HG03066 (cell line): ENCODE measurements at regions not wholly inside any gene's neighbourhood (a gene's known extent, or its start where the extent isn't known, plus 50 kb on each side); places are given as distances from the start of the nearest gene placed in this dataset.

Experiments
- ATAC-seq: cut with Tn5 transposase; IDR thresholded peaks from one replicate; pipeline ENCODE4 v1.9.1; 2021; ENCODE audit warnings: low read depth; ENCODE audit not compliant: unreplicated experiment

- no peak for ATAC-seq
Observed at GRCh38 chr3:159123877-159124276, 322.0 kb downstream of the MFSD1 start.

GRCh38 chr3:159126261-159127020, 324.6 kb downstream of the MFSD1 start:
- ATAC-seq: no peak

- ATAC-seq: no peak
Observed at GRCh38 chr3:159127021-159127392, 325.2 kb downstream of the MFSD1 start.

GRCh38 chr3:159128628-159129027, 326.8 kb downstream of the MFSD1 start:
- no peak for ATAC-seq

GRCh38 chr3:159130108-159130507, 328.3 kb downstream of the MFSD1 start:
- ATAC-seq: no peak

- ATAC-seq: no peak
Observed at GRCh38 chr3:159131376-159131775, 329.5 kb downstream of the MFSD1 start.

GRCh38 chr3:159137949-159138348, 336.1 kb downstream of the MFSD1 start:
- no peak for ATAC-seq

- no peak for ATAC-seq
Observed at GRCh38 chr3:159139326-159139725, 337.5 kb downstream of the MFSD1 start.

- no peak for ATAC-seq
Observed at GRCh38 chr3:159144472-159144871, 342.6 kb downstream of the MFSD1 start.

GRCh38 chr3:159144891-159145290, 343.0 kb downstream of the MFSD1 start:
- no peak for ATAC-seq

- no peak for ATAC-seq
Observed at GRCh38 chr3:159146392-159146791, 344.5 kb downstream of the MFSD1 start.

GRCh38 chr3:159146856-159147435, 345.1 kb downstream of the MFSD1 start:
- no peak for ATAC-seq

- no peak for ATAC-seq
Observed at GRCh38 chr3:159147813-159148212, 346.0 kb downstream of the MFSD1 start.

- no peak for ATAC-seq
Observed at GRCh38 chr3:159148466-159148865, 346.6 kb downstream of the MFSD1 start.

GRCh38 chr3:159149131-159149530, 347.3 kb downstream of the MFSD1 start:
- ATAC-seq: no peak

- no peak for ATAC-seq
Observed at GRCh38 chr3:159149633-159150032, 347.8 kb downstream of the MFSD1 start.

- no peak for ATAC-seq
Observed at GRCh38 chr3:159150180-159150579, 348.3 kb downstream of the MFSD1 start.

GRCh38 chr3:159151130-159151529, 349.3 kb downstream of the MFSD1 start:
- no peak for ATAC-seq

GRCh38 chr3:159157275-159157674, 355.4 kb downstream of the MFSD1 start:
- no peak for ATAC-seq

GRCh38 chr3:159158213-159158612, 356.4 kb downstream of the MFSD1 start:
- ATAC-seq: no peak

- no peak for ATAC-seq
Observed at GRCh38 chr3:159158801-159159200, 356.9 kb downstream of the MFSD1 start.

GRCh38 chr3:159159546-159159945, 357.7 kb downstream of the MFSD1 start:
- no peak for ATAC-seq
